OCI-LY3 (cell line): ENCODE measurements at regions not wholly inside any gene's neighbourhood (a gene's known extent, or its start where the extent isn't known, plus 50 kb on each side); places are given as distances from the start of the nearest gene placed in this dataset.

Experiments used
- EZH2phosphoT487 ChIP-seq: fragments of 200-600 bp; shearing (Covaris generic); IDR thresholded peaks from 2 replicates; pipeline ENCODE4 v1.6.1; 2018; ENCODE audit warnings: antibody characterized with exemption, mixed run types, low read depth
- TF ChIP-seq, protein P1 (sequence below): fragments of 200-600, 300-600 bp; sonication (generic); IDR thresholded peaks from 2 replicates; pipeline ENCODE4 v1.5.1; 2014; ENCODE audit warnings: antibody characterized with exemption, low read length, low read depth

DNA sequence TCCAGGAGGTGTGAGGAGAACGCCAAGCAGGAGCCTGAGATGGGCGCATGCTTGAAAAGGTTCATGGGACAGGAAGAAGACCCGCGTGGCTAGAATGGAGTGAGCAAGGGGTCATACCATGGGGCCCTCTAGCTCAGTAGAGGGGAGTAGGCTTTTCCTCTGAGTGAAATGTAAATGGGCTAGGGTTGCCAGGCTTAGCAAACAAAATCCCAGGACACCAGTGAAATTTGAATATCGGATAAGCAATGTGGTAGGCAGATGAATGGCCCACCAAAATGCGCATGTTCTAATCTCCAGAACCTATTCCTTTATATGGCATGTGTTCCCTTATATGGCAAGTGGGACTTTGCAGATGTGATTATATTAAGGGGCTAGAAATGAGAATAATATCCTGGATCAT lies 174.1 kb upstream of the CCDC68 start:
- TF ChIP-seq, protein P1, sequence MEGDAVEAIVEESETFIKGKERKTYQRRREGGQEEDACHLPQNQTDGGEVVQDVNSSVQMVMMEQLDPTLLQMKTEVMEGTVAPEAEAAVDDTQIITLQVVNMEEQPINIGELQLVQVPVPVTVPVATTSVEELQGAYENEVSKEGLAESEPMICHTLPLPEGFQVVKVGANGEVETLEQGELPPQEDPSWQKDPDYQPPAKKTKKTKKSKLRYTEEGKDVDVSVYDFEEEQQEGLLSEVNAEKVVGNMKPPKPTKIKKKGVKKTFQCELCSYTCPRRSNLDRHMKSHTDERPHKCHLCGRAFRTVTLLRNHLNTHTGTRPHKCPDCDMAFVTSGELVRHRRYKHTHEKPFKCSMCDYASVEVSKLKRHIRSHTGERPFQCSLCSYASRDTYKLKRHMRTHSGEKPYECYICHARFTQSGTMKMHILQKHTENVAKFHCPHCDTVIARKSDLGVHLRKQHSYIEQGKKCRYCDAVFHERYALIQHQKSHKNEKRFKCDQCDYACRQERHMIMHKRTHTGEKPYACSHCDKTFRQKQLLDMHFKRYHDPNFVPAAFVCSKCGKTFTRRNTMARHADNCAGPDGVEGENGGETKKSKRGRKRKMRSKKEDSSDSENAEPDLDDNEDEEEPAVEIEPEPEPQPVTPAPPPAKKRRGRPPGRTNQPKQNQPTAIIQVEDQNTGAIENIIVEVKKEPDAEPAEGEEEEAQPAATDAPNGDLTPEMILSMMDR, result no peak
- no peak for TF ChIP-seq EZH2phosphoT487
